GM10248 (cell line): ENCODE measurements at regions not wholly inside any gene's neighbourhood (a gene's known extent, or its start where the extent isn't known, plus 50 kb on each side); places are given as distances from the start of the nearest gene placed in this dataset.
"Not testable (repeated sequence)": the region's sequence is repeated elsewhere in the genome, so short reads cannot be mapped to it uniquely, and the experiment has no call there.

Experiments
- CTCF ChIA-PET: fragments of 300-600 bp; sonication (Branson Sonifier 250); formaldehyde crosslinking; extraction: SDS; loops from one replicate; lab custom pipeline; 2021; ENCODE audit warnings: antibody characterized with exemption; lab: Yijun Ruan, JAX
- POLR2A ChIA-PET: fragments of 350-650 bp; sonication (Branson Sonifier 250); formaldehyde crosslinking; extraction: SDS; loops from one replicate; lab custom pipeline; 2020; ENCODE audit warnings: antibody characterized with exemption; lab: Yijun Ruan, JAX
- DNase-seq: peaks from one replicate; pipeline ENCODE4 v3.0.0; 2012; ENCODE audit errors: extremely low spot score
- CTCF ChIP-seq: IDR thresholded peaks from 2 replicates; pipeline ENCODE4 v1.5.1; 2012; ENCODE audit warnings: mild to moderate bottlenecking, low read depth; ENCODE audit errors: extremely low read depth, missing control alignments, control extremely low read depth

DNA sequence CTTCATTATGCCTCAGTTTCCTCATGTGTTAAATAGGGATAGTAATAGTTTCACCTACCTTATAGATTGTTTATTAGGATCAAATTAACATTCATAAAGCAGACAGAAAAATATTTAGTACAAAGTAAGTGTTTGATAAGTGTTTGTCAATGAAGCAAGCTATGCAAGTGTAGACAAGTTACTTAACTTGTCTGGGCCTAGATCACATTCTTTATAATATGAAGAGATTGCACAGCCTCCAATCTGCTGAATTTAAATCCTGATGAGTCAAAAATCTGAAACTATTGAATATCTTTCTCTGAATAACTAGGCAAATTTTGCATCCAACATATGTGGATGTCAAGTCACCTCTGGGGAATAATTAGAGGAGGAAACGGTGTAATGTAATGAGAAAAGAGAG, 170.5 kb downstream of the MZT1 start:
- no peak for TF ChIP-seq CTCF
- ChIA-PET POLR2A (no interaction called here), CTCF (interaction anchor here (1.5 kb wide), 1 partner anchor 9 kb away, joined by 8 read pairs; no protein-coding TSS in a partner anchor)
- DNase-seq: no peak

- POLR2A ChIA-PET: no interaction called here
- no peak for TF ChIP-seq CTCF
- CTCF ChIA-PET: no interaction called here
- DNase-seq: no peak
These were observed 171.8 kb downstream of the MZT1 start for GRCh38 chr13:72555601-72556000.

DNA sequence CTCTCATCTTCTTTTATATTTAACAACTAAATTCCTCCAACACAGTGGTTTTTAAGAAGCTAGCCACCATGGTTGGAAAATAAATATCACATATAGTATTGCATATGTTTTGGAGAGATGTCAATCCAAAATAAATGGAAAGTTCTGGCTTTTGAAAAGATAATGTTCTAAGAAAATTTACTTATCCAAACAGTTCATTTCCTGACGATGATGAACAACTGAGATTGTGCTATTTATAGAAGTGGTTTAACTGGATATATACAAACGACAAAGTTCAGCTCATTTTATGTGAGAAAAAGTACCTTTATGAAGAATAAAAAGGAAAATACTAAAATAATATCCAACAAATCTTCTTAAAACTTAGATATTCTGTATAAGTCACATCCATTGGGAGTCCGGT, 174.7 kb downstream of the MZT1 start:
- TF ChIP-seq CTCF: no peak
- DNase-seq: no peak
- POLR2A ChIA-PET: no interaction called here
- CTCF ChIA-PET: interaction anchor here (0.9 to 1.1 kb wide), 2 partner anchors 11 to 14 kb away, joined by 3 read pairs; no protein-coding TSS in a partner anchor

- POLR2A ChIA-PET, CTCF ChIA-PET, DNase-seq: not testable (repeated sequence)
These were observed 181.5 kb downstream of the MZT1 start for GRCh38 chr13:72545895-72546294.

DNA sequence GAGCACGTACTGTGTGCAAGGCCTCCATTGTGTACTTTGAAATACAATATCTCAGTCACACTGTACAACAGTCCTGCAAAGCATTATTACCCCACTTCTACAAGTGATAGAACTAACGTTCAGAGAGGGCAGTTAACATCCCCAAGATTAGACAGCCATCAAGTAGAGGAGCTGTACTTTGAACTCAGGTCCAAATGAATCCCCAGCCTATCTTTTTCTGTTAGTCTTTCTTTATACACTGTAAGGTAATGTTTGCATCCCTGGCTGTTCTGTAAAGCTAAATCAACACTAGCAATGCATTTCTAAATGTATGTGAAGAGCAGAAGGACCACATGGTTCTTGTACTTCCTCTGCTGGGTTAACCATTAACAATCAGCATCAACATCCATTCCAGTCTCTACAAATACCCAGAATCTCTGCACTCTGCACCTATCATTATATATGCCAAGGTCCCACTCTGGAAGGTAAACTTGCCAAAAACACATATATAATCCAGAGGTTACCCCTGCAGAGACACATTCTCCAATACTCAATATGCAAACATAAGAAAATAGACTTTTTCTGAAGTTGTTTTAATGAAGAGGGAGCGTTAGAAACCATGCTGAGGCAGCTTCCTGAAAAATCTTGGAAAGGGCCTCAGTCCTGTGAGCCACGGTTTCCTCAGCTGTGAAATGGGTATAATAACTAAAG, 182.3 kb downstream of the MZT1 start:
- DNase-seq: no peak
- ChIA-PET POLR2A (no interaction called here), CTCF (no interaction called here)
- TF ChIP-seq CTCF: no peak

- POLR2A ChIA-PET: no interaction called here
- no peak for TF ChIP-seq CTCF
- DNase-seq: no peak
- CTCF ChIA-PET: no interaction called here
These were observed 183.4 kb downstream of the MZT1 start for GRCh38 chr13:72544042-72544441.

- CTCF ChIA-PET: interaction anchor here (1.0 to 1.6 kb wide), 2 partner anchors 20 to 44 kb away, joined by 3 read pairs; no protein-coding TSS in a partner anchor
- TF ChIP-seq CTCF: no peak
- no peak for DNase-seq
- POLR2A ChIA-PET: no interaction called here
These were observed 185.2 kb downstream of the MZT1 start for GRCh38 chr13:72542241-72542640.
